Body of pancreas (tissue), 4 donors: ENCODE measurements at regions not wholly inside any gene's neighbourhood (a gene's known extent, or its start where the extent isn't known, plus 50 kb on each side); places are given as distances from the start of the nearest gene placed in this dataset.

Source experiments
- CTCF ChIP-seq, 7 experiments: fragments of 450-650 bp in 4 of 7; fragments of 200-600 bp in 3 of 7; sonication (generic) in 3 of 7; IDR thresholded peaks; one replicate each; pipeline ENCODE4 v1.5.1; 2016 to 2019; ENCODE audit warnings: antibody characterized with exemption in 7 of 7
- POLR2A ChIP-seq, 3 donors: fragments of 450-650 bp; IDR thresholded peaks; one replicate each; pipeline ENCODE4 v1.6.1; 2016; ENCODE audit warnings: antibody characterized with exemption in 3 of 3, mild to moderate bottlenecking in 2 of 3

GRCh38 chr1:232528472-232529089 is 101.4 kb downstream of the SIPA1L2 start:
- TF ChIP-seq CTCF (IDR thresholded peaks at IDR 0.05) = no peak
- TF ChIP-seq POLR2A (IDR thresholded peaks at IDR 0.05) = no peak
